HK-2 (cell line): ENCODE measurements at regions not wholly inside any gene's neighbourhood (a gene's known extent, or its start where the extent isn't known, plus 50 kb on each side); places are given as distances from the start of the nearest gene placed in this dataset.

Experiments
- DNase-seq: peaks from one replicate; pipeline ENCODE4 v3.0.0-alpha.2; 2018; ENCODE audit not compliant: unreplicated experiment

DNA sequence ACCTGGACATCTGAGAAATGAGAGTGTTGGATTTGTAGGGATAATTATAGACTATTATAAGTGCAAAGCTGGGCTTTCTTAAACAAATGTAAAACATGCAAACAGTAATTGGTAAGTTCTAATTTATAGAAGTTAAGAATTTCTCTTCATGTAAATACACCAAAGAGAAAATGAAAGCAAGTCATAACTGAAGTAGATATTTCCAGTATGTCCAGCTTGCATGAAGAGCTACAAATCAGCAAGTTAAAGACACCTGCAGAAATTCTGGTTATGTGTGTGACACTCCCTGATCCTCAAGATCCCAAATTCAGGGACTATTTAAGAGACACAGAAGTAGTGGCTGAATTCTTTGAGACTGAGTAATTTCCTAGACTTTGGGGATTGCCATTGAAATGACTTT is 308.9 kb downstream of the TLE4 start:
- DNase-seq, result no peak

DNA sequence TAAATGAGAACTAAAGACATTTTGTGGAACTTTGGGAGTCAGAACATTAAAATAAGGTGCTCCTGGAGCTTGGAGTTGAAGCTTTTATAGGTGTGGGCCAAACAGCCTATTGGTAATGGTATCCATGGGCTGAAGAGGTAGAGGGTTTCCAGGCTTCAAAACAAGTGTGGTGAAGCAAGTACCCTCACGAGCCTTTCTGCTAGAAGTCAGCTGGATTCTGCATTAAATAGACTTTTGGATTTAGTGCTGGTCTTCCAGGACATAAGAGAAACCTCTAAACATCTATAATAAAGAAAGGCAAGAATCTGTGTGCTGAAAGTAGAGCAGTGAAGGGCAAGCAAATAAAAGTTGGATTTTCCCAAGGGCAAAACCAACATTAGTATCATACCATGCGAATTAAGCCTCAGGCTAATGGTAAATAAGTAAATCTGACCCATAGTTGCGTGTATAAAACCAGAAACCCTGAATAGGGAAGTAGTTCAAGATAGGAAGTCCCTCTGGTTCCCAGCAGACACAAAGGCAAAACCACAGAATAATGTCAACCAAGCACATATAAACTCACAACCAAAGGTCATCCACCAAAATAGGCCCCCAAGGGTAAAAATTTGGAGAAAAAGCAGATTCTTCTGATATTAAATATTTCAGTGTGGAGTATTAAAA is 306.3 kb downstream of the TLE4 start:
- DNase-seq, result no peak

DNA sequence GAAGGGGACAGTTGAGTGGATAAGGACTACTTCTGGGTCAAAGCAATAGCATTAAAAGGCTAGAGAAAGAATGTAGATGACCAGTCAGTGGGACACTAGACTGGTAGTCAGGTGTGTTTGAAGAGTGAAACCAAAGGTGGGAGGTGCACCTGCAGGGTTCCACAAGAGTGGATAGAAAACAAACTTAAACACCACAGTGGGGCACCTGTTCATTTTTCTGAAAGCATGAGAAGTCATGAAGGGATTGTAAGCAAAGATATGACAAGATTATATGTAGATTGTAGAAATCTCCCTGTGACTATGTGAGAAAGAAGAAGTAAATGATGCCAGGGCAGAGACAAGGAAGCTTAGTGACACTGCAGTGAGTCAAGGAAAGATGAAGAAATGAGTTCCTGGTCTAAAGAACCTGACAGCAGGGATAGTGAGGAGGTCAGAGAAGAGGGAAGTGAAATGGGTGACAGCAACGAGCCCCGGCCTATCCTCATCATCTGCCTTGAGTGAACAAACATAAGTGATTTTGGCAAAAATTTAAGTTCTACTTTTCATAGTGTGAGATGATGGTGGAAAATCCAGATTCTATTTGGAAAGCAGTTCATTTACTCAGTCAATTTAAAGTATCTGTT is 296.9 kb downstream of the TLE4 start:
- DNase-seq, result no peak

DNA sequence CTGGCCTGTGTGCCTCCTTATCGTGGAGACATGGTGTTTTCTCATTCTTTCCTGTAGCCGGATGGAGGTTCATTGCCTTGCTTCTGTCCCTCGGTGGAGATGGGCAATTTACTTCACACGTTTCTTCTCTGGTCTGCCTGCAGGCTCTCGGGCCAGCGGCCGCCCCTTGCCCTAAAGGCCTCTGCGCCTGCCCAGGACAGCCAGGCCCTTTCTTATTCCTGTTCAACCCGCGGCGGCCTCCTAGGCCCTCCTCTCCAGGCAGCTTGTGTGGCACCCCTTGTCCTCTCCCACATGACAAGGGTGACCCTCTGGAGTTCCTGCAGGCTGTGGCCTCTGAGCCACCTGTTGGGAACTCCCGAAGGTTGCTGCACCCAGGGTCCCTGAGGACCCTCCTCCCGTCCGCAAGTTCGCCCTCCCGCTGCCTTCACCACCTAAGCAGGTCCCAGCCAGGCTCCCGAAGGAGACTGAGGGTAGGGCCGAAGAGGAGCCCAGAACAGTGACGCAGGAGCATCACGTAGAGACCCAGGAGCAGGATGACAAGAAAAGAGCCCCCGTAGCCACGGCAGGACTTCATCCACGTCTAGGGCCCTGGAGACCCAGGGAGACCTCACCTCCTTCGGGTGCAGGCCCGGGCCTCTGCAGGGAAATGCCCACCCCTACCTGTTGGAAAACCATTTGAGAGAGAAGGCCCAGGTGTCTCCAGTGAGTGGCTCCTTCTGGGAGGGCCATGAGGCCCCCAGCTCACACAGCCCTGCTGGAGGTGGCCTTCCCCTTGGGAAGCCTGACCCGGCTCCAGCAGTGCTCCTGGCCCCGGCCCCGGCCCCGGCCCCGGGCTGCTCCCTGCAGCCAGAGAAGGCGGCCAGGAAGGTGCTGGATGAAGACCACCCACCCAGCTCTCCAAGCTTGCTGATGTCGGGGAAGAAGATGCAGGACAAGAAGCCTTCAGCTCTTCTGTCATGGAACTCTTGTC is 291.4 kb downstream of the TLE4 start:
- no peak for DNase-seq

DNA sequence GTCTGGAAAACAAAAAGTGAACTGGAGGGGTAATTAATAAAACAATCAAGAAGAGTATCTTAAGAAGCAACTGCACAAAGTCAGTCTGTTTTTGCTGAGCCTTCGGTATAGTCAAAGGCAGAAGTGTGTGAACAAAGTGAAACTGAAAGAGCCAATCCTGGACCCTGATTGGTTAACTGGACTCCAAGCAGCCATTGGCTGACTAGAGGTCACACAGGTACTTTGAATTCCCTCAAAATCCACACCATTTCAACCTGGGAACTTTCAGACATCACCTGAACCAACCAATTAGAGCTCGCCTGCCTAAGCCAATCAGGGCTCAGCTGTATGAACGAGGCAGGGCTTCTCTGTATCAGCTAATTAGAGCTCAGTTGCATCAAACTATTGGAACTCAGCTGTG is 286.7 kb downstream of the TLE4 start:
- DNase-seq, result no peak

DNA sequence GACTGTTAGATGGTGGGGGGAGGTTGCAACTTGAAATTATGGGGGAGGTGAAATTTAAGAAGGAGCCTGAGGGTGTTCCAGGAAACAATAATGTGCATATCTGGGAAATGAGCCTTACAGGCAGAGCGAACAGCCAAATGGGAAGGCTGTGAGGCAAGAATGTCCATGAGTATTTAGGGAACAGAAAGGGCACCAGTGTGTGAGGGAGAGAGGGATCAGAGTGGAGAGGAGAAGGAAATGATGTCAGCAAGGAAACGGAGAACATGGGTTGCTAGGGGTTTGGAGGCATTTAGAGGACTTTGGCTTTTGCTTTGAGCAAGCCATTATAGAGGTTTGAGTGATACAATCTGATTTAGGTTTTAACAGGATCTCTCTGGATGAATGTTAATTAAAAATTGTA is 285.4 kb downstream of the TLE4 start:
- DNase-seq, result no peak

DNA sequence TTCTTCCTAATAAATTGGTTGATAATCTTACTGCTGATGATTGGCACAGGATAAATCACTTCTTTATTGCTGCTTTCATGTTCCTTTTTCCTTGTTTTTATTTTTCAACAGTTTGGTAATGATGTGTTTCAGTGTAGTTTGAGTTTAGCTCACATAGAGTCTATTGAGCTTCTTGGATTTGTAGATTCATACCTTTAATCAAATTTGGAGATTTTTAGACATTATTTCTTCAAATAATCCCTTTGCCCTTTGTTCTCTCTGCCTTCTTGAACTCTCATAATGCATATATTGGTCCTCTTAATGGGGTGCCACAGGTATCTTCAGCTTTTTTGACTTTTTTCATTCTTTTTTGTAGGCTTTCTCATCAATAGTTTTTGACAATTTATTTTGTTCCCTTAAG is 275.3 kb downstream of the TLE4 start:
- DNase-seq, result no peak

DNA sequence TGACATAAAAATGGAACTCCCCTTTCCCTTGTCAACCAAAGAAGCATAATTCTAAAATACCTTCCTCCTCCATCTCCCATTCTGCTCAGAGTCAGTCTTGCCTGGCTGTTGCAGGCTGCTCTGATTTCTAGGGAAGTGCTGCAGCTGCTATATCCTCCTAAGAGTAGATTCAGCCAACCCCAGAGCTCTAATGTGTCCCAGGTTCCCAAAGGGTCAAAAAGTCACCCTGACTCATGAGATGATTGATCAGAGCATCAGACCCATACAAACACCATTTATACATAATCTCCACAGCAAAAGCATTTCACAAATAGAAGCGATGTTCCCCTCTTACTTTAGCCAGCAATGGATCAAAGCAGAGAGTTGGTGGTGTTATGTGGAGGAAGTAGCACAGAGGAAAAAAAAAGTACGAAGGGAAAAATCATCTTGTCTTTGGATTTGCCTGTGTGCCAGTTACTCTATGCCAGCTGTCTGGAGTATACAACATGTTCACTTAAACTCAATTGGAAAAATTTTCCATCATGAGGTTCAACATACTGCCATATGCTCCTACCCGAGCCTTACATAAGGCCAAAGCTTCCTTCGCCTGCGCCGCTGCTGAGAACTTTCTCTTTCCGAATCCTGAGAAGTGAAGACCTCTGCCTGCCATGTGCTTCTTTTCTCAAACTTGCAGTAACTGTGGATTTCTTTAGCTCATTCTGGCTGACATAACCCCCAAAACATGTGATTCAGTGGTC is 258.0 kb downstream of the TLE4 start:
- no peak for DNase-seq

DNA sequence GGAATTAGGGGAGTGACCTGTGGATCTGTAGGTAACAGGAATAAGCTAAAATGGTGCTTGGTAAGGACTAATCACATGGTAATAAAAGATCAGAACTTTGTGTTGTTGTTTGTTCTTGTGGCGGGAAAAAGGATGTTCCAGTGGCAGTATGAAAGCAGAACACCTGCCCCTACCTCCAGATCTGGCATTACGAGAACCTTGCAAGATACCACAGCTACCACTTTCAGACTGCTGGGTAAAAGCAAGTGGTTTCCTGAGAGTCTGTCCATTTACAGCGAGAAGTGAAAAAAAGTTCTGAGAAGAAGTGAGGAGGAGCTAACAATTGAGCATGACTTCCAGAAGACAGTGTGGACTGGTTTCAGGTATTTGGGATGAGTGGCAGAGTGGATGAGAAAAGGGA is 252.5 kb downstream of the TLE4 start:
- DNase-seq, result no peak

DNA sequence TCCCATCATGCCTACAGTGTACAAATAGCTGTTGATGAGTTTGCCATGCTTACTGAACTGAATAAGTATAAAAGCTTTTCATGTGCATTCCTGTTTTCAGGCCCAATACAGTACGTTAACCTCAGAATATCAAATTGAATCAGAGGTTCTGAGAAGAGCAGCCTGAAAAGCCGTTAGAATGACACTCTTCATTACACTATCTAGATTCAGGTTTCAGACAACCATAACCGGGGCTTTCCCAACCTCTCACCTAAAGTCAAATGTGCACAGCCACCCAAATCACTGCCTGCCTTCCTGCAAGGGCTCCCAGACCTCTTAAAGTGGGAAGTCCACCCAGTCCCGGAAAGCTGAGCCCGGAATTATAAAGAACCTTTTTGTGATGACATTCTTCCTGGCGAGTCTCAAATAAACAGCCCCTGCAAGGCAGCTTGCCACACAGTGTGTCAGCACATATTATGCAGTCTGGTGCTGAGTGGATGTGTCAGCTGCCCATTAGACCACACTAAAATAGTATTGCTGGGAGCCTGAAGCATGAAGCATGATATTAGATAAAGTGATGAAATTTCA is 245.8 kb downstream of the TLE4 start:
- DNase-seq, result peak; percentile 0

DNA sequence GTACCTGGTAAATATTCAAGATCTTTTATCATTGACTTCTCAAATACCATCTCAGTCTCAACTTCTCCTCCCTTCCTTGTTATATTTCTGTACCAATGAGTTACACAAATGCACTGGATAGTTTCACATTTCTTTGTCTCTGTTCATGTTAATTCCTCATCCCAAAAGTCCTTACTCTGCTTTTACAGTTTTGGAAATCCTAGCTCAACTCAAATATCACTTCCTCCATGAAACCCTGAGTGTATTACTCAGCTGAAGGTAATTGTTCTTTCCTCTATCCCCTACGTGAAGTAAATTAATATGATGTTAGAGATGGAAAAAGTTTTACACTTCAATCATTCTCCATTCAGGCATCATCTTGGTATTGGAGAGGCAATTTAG is 241.5 kb downstream of the TLE4 start:
- no peak for DNase-seq

DNA sequence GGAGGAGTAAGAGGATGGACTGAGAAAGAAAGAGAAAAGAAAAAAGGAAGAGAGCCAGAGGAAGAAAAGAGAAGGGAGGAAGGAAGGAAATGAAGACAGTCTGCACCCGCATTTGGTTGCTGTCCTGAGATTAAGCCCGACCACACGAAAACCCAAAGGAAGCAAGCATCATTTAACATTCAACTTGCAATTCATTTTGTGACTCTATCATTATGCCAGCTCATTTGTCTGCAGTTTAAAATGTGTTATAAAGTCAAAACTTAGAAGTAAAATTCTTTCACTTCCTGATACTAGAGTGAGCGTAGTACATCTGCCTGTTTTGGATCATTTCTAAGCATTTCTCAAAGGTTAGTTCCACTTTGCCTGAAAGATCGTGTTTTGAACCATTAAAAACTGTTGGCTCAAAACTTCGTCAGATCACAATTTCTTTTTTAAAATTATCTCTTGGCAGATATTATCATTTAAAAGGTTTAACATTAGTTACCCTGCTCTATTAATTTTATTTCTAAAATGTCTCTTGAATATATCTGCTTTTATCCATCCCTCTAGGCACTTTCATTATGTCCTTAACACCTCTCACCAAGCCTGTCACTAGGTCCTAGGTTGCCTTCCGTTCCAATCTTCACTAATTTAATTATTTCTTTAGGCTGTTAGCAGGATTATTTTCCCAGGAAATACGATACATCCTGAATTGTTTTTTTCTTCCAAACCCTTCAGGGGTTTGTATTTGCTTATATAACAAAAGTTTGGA is 240.9 kb downstream of the TLE4 start:
- no peak for DNase-seq

DNA sequence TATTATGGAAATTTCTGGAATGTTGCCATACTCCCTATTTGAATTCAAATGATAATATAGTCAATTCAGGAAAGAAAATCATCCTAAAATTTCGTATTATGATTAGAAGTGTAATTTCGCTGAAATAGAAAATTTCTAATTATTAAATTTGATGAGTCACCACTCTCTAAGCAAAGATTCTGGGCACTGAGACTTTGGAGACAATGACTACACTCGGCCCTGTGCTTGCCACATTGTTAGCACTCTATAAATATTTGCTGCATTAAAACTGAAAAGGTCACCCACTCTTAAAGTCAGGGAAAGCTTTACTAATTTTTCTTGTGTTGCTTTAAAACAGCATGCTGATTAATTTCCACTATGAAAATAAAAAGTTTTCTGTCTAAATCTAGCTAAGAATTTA is 240.3 kb downstream of the TLE4 start:
- no peak for DNase-seq

DNA sequence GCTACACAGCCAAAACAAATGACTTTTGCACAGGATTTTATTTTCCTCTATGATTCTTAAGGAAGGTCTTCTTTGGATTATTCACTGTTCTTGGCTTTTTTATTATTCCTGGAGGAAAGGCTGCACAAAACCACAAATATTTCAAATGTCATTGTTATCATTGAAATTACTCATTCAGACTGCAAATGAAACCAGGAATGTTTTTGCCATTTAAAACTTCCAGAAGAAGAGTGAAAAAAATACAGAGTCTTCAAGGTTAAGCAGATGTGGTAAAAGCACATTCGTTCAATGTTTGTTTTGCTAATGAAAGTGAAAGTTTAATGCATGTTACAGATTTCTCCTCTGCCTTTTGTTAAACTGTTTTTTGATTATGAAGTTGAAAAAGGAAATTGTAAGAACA is 238.2 kb downstream of the TLE4 start:
- DNase-seq, result no peak

DNA sequence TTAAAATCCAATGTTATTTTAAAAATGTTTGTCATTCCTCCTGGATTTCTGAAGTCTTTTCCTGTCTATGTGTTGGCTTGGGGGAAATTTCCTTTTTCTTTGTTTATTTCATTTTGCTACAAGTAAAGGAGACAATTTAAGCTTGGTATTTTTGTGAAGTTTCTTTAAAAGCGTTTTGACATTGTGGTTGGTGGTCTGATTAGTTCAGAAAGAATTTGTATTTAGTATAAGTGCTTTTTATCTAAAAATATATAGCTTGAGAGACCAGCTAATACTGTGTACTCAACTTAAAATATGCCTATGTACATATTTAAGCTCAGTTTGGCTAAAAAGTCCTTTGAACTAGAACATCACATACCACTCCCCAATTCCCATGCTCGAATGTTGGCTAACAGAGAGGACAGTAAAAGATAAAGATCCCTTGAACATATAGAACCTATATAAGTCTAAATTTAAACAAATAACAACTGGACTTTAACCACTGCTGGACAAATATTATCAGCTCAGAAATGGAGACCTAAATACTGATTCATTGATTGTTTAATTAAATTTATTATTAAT is 237.6 kb downstream of the TLE4 start:
- no peak for DNase-seq

DNA sequence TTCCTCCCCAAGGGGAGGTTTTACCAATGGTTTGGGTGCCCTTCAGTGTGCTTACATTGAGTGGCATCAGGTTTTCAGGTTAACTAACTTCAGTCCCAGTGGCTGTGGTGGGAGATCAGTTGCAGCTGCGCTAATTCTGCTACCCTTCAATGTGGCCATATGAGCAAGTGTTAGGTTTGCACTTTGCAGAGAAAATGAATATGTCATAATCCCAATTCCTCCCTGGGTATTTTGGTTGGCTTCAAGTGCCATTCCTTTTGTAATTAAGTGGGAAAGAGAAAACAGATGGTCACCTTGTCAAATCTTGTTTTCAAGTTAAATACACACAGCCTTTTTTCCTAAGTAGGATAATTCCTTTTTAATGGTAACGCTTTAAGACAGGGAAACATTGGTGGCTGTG is 236.2 kb downstream of the TLE4 start:
- DNase-seq, result no peak

DNA sequence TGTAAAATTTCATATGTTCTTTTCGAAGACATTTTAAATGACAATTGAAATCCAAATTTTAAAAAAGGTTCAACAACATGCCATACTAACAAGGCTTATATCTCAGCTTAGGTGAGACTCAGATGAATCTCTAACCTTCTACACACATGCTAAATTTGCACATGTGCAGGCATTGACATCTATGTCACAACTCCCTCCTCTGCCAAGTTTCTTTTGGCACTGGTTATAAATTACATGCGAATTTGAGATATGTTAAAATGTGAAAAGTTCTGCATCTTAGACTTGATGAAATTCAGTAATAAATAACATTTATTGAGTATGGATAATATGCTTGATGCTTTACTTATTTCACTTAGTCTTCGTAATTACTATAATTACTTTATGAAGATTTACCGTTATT is 234.3 kb downstream of the TLE4 start:
- DNase-seq, result no peak

DNA sequence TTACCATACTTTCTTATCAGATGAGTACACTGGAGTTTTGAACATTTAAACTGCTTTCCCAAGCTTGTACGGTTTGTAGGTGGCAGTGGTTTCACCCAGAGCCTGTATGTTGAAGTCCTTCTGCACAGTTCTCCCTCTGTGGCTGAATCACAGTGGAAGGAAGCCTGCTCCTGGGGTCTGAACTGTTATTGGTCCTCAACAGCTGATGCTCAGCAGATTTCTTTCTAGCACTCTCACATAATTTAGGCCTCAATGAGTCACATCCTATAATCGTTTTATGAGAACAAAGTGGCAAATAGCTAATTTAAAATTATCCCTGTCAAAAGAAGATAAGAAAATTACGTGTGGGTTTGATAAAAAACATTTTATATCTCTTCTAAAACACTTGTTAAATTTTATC is 229.7 kb downstream of the TLE4 start:
- DNase-seq, result no peak

DNA sequence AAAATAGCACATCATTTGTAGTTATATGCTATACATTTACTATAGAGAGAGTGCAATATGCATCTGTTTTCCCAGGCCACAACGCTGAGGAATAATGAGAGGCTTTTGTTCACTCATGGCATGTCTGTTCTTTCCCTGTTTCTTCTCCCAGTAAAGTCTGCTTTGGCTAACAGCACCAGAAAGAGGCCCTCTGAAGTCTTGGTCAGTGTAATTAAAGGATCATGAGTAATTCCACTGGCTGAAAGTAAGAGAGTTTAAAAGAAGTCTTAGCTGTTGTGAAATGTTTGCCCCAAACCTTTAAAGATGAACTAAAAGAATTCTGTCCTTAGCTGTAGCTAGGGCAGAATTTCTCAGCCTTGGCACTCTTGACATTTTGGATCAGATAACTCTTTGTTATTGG is 228.8 kb downstream of the TLE4 start:
- no peak for DNase-seq

DNA sequence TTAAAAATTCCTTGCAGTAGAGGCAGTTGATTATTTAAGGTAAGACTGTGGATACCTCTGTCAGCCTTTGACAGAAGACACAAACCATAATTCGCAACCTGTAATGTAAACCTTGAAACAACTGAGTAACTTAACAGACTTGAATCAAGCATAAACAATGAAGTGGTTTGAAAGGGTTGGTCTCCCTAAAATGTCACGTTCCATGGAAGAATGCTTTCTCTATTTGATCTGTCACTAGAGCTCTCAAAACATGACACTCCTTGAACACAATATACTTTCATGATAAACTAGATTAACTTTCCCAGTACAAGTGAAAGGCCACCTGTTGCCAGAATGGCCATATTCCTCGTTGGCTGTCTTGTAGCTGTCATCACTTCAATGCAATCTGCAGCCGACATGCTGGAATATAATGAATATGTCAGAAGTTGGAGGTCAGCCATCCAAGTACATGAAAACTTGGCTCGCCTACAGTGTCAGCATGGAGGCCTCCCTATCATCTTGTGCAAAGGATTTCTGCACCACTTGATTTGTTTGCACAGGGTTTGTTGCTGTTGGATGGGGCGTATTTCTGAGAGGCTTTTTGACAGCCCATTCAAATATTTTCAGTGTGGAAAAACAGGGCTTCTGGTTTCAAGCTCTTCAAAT is 228.0 kb downstream of the TLE4 start:
- DNase-seq, result no peak
